ENCODE measurements at regions not wholly inside any gene's neighbourhood (a gene's known extent, or its start where the extent isn't known, plus 50 kb on each side); places are given as distances from the start of the nearest gene placed in this dataset.

GRCh38 chr3:110101361-110101760 is 764.0 kb upstream of the DPPA4 start:
- DNase-seq (ENCODE audit: low spot score), result no peak

- no peak for DNase-seq (ENCODE audit: low spot score)
Observed at GRCh38 chr3:110106805-110107204, 769.5 kb upstream of the DPPA4 start.

- no peak for DNase-seq (ENCODE audit: low spot score)
Observed at GRCh38 chr3:110123946-110124345, 786.6 kb upstream of the DPPA4 start.

- DNase-seq (ENCODE audit: low spot score), result no peak
Observed at GRCh38 chr3:110126065-110126464, 788.7 kb upstream of the DPPA4 start.

- DNase-seq (ENCODE audit: low spot score), result no peak
Observed at GRCh38 chr3:110133971-110134370, 796.6 kb upstream of the DPPA4 start.

DNA sequence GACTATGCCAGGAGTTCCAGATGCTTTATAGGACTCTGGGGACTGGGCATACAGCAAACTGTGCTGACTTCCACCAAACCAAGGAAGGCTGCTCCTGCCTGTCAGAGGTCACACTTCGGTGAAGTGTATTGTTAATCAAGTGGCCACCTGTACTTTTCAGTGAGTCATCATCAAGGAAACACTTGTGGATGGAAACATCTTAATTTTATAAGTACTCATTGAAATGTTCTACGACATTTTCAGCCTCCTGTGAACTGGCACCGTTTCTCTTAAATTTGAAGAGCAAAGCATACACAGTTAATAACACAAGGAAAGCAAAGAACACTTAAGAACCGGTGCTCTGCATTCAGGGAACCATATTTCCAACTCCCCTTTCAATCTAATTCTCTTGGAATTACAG is 801.7 kb upstream of the DPPA4 start:
- no peak for DNase-seq (ENCODE audit: low spot score)

DNA sequence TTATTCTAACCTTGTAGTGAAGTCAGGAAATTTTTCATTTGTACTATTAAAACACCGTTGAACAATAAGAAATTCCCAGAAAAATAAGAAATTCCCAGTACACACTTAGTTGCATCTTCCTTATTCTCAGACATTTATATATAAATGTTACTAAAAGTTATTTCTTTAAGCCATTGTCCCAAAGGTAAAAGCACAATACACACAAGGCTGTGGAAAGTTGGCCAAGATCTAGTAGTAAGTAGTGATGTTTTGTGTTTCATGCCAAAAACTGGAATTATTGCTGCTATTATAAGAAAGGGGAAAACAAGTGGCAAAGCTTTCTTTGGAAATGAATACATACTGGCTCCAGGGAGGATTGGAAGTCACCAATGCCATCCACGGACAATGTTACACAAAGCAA is 802.5 kb upstream of the DPPA4 start:
- DNase-seq (ENCODE audit: low spot score), result no peak

GRCh38 chr3:110149763-110150162 is 812.4 kb upstream of the DPPA4 start:
- DNase-seq (ENCODE audit: low spot score), result no peak

DNA sequence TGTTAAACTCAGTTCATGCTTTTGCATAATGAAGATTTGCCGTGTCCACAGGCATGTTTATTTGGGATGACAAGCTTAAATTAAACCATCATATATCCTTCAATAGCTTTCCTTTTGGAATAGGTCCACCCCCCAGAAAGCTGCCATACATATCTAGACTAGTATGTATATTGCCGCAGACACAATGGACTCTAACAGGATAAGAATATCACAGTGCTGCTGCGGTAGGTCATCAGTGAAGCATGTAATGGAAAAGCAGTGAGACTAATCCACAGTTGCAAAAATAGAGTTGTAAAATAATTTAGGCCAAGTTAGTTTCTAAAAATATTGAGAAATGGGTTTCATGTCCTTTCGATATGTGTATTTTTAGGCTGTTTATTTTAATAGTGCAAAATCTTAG is 819.9 kb upstream of the DPPA4 start:
- DNase-seq (ENCODE audit: low spot score), result no peak

DNA sequence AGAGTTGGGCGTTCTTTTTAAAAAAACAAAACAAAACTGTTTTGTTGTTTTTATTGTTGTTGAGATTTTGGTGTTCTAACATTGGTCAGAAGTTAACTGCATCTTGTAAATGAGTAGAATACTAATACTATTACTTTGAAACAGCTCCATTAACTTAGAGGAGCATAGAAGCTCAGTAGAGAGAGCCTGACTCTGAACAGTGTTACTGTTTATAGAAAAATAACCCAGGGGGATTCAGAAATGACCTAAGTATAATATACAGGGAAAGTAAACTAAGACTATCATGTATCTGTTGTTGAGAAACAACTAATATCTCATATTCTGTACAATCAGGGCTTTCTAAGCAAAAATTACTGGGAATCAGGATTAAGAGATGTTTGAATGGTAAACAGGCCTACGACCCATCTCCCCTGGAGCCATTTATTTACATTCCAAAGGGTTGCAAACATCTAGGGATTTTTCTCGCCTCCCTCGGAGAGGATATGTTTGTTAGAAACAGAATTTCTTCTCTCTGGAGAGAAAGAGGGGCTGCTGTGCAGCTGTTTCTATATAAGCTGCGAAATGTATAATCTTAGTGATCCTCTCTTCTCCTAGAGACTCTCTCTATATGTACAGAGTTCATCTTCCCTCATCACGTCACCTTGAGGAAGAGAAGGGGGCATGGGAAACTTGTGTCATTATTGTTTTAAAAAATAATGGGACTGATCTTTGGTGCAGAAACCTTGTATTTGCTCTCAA is 827.5 kb upstream of the DPPA4 start:
- no peak for DNase-seq (ENCODE audit: low spot score)

DNA sequence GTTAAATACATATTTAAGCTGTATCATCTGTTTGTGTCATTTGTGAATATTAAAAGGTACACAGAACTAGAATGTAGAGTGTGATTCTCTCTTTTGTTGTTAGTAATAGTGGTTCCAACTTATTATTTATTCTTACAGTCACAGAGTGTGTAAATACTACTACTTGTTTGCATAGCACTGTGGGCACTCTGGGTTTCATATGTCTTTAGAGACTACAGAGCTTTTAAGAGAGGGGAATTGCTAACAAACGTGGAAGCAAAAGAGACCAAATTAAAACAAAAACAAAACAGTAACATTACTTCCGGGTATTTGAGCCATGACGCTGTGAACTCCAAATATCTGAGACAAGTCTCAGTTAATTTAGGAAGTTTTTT is 828.0 kb upstream of the DPPA4 start:
- DNase-seq (ENCODE audit: low spot score), result no peak

GRCh38 chr3:110165753-110166152 is 828.4 kb upstream of the DPPA4 start:
- DNase-seq (ENCODE audit: low spot score), result no peak

DNA sequence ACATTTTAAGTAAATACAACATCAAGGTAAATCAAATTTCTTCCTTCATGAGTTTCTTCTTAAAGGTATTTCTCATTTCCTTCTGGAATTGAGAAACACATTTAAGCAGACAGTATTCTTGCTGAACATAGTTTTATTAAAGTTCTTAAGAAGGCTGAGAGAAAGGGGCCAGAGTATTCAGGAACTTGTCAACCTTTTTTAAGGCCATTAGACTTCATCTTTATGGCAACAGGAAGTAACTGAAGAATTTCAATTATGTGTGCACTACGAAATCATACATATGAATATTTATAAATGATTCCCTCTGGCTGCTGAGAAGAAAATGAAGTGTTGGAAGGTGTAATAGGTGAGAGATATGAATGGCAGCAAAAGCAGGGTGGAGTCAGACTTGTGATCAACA is 829.4 kb upstream of the DPPA4 start:
- no peak for DNase-seq (ENCODE audit: low spot score)

GRCh38 chr3:110174908-110175307 is 837.6 kb upstream of the DPPA4 start:
- no peak for DNase-seq (ENCODE audit: low spot score)

- no peak for DNase-seq (ENCODE audit: low spot score)
Observed at GRCh38 chr3:110178965-110179364, 841.6 kb upstream of the DPPA4 start.

GRCh38 chr3:110180733-110181132 is 843.4 kb upstream of the DPPA4 start:
- DNase-seq (ENCODE audit: low spot score), result no peak

DNA sequence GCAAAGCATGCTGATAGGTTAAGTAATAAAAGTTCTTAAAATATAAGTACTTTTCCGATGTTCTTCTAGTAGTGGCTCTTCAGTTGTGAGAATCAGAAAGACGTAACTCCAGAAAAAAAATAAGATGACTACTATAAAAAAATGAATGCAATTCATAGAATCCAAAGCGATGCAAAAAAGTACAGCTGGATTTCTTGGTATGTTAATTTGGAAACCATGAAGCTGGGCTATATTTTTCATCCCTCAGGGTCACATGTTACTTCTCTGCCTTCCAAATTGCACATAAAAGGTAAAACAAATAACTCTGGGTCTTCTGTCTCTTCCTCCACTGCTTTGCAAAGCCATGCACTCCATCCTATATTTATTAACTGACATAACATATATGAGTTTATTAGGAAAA is 843.9 kb upstream of the DPPA4 start:
- DNase-seq (ENCODE audit: low spot score), result no peak

DNA sequence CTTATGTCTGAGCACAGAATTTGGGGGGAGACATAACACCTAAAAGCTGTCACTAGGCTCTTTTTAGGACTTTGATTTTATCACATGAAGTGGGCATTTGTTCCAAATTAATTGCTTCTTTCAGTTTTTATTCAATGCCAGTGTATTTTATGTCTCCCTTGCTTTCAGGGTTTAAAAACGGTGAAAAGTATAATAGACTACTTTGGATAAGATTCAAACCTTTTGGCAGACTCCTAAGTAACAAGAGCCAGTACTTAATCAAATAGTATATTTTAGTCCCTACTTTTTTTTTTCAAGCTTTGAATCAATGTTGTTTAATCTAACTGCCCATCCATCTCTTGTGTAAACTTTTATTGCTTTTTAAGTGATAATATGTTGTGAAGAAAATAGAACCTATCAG is 847.2 kb upstream of the DPPA4 start:
- no peak for DNase-seq (ENCODE audit: low spot score)

DNA sequence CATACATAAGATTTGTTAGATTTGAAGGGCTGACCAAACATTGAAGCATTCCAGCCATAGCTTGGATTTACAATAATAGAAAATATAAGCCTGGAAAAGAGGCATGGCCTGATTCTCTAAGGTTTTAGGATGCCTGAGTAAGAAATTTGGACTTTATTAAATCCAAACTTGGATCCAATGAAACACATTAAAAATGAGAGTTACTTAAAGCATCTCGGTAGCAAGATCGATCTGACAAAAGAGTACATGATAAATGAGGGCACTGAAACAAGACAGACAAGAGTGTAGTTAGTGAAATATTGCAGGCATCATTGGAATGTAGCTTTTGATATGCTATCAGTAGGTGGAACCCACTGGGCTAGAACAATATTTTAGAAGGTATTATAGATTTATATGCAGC is 855.7 kb upstream of the DPPA4 start:
- DNase-seq (ENCODE audit: low spot score), result no peak

DNA sequence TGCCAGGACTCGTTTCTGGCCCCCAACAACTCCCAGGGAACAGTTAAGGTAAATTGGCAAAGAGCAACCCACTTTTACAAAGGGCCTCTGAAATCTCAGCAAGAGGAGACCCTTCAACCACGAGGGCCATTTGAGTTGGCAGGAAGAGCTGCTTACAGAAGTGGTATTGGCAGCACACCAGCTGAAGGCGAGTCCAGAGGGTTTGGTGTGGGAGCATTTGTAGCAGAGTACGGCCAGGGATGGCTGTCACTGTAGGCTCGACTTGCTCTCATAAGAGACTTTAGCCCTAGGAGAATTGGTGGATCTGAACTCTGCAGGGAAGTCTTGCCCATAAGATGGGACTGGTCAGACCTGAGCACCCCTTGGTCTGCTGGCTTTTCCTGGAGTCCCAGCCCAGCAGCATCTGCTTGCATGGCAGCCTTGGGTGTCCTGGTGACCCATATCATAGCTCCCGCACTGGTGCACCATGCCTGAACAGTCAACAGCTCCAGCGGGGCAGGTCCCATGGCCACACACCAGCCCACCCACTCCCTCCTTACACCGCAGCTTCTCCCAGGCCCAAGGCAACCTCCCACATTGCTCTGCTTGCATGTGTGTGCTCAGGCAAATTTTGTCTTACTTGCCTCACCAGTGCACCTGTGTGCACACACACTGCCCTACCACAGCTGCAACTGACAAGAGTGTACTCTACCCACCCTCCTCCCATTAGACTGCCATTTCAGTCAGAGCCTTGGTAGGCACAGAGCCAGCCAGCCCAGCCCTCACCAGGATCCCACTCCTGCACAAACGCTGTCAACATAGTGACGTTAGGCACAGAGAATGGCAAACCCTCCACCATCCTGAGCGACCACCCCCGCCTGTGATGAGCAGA is 861.6 kb upstream of the DPPA4 start:
- no peak for DNase-seq (ENCODE audit: low spot score)

- DNase-seq (ENCODE audit: low spot score), result no peak
Observed at GRCh38 chr3:110199588-110199943, 862.2 kb upstream of the DPPA4 start.

GRCh38 chr3:110210086-110210660 is 861.4 kb upstream of the NECTIN3 start:
- DNase-seq (ENCODE audit: low spot score), result no peak

- no peak for DNase-seq (ENCODE audit: low spot score)
Observed at GRCh38 chr3:110226645-110227044, 845.0 kb upstream of the NECTIN3 start.
